EL (cell line): ENCODE measurements at regions not wholly inside any gene's neighbourhood (a gene's known extent, or its start where the extent isn't known, plus 50 kb on each side); places are given as distances from the start of the nearest gene placed in this dataset.
"Not testable (repeated sequence)": the region's sequence is repeated elsewhere in the genome, so short reads cannot be mapped to it uniquely, and the experiment has no call there.

Experiments used
- DNase-seq: peaks from one replicate; pipeline ENCODE4 v3.0.0-alpha.2; 2016

DNA sequence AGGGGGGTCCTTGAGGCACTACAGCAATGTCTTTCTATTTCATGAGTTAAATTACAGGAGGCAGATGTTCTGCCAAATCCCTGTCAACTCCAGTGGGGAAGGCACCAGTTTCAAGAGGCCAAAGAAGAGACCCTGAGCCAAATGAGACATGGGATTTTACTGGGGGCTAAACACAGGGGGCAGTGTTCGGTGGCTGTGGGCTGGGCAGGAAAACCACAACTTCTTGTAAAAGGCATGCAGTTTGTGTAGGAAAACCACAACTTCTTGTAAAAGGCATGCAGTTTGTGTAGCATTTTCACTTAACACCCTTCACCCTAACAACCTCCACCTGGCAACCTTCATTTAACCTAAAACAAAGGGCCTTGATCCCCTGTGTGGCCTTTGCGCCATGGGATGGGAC is 61.0 kb downstream of the POLR2M start:
- DNase-seq = no peak

GRCh38 chr15:57769266-57769665 is 62.8 kb downstream of the POLR2M start:
- DNase-seq = peak; percentile 89

DNA sequence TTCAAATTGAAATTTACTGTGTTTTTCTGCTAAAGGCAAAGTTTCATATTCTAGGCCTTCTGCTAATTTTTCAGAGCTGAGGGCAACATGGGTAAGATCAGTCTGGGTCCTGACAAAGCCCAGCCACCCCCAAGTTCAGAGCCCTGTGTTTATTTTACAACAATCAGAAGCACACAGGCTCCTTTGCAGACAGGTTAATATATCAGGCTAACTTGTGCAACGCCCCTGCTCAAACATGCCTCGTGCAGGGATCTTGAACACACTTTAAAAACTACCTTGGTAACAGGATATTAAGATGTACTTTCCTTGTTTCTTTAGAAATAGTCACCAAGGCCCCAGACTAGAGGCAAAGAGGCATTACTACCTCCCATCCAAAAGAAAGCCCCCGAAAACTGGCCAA is 64.0 kb downstream of the POLR2M start:
- no peak for DNase-seq

DNA sequence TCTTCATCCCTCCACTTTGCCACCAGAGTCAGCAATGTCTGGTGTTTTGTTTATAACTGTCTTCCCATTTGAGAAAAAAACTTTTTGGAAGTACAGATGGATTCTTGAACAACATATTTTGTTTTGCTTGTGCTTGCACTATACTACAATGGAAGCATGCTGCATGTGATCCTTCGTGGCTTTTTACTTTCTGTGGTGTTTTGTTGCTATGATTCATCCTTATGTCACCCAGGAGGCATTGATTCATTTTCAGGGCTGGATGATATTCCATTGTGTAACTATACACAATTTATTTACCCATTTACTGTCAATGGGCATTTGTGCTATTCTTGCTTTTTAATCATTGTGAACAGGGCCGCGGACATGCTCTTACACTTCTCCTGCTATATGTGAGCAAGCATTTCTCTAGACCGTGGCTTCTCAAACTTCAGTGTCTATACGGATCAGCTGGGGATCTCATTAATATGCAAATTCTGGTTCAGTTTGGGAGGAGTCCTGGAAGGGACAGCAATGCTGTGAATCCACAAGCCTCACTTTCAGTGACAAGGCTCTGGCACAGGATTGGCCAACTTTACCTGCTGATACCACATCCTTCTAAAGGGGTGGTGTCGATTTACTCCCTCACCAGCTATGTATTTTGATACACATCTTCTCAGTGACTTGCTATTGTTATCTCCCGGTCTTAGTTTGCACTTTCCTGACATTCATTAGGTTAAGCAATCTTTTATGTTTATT is 65.9 kb downstream of the POLR2M start:
- peak; percentile 58 for DNase-seq

DNA sequence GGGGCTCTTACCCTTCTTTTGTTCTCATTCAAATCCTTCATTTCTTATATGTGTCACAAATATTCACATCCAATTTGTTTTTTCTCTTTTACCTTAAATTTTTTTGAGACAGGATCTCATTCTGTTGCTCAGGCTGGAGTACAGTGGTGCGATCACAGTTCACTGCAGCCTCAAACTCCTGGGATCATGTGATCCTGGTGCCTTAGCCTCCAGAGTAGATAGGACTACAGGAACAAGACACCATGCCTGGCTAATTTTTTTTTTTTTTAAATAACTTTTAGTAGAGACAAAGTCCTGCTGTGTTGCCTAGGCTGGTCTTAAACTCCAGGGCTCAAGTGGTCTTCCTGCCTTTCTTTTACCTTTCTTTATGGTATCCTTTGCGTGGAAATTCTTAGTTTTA is 66.5 kb downstream of the POLR2M start:
- no peak for DNase-seq

DNA sequence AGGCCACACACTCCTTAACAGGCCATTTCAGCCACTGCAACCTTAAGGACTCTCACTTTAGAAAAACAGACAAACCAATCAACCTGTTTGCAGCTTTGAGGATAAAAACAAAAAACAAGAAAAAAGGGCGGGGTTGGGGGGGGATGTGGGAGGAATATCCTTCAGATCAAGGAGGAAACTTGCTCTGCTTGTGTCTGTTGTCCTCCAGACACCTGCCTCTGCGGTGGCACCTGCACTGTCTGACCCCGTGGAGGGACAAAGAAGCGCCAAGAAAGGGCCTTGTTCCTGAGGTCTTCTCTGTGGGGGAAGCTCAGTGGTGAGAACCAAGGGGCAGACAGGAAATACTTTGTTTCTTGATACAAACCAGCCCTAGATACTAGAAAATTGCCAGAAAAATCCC is 70.5 kb downstream of the POLR2M start:
- no peak for DNase-seq

- no peak for DNase-seq
Observed at GRCh38 chr15:57780471-57780870, 74.0 kb downstream of the POLR2M start.

DNA sequence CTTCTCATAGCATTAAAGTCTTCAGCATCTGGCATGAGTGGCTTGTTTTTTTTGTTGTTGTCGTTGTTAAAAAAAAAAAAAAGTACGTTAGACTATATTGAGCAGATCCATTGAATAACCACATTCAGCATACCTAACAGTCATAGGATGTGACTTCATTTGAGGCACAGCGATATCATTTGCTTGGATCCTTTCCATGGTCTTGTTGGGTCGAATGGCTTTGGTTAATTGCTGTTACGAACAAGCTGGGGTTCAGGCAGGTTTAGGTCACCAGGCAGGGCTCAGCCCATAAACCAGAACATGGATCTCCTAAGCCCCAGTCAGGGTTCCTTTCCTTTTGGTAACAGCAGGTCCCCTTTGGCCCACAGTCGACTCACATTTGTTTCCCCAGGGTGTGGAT is 76.2 kb downstream of the POLR2M start:
- peak; percentile 77 for DNase-seq

- DNase-seq = peak; percentile 98
Observed at GRCh38 chr15:57784081-57784511, 77.6 kb downstream of the POLR2M start.

- no peak for DNase-seq
Observed at GRCh38 chr15:57785039-57785438, 78.5 kb downstream of the POLR2M start.

DNA sequence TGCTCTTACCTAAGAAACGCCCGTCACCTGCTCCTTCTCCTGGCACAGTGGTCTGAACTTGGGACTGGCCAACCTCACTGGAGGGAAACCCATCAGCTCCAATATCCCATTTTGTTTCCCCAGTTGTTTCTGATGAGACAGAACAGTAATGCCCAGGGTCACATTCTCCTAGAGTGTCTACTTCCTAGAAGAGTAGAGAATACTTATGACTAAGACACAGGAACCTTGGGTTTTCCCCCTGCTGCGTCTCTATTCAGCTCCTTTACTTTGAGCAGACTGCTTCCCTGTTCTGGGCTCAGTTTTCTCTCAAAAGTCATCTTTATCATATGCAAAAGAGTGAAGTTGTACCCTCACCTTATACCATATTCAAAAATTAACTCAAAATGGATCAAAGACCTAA is 79.4 kb downstream of the POLR2M start:
- peak; percentile 11 for DNase-seq

- peak; percentile 14 for DNase-seq
Observed at GRCh38 chr15:57789225-57789624, 82.7 kb downstream of the POLR2M start.

DNA sequence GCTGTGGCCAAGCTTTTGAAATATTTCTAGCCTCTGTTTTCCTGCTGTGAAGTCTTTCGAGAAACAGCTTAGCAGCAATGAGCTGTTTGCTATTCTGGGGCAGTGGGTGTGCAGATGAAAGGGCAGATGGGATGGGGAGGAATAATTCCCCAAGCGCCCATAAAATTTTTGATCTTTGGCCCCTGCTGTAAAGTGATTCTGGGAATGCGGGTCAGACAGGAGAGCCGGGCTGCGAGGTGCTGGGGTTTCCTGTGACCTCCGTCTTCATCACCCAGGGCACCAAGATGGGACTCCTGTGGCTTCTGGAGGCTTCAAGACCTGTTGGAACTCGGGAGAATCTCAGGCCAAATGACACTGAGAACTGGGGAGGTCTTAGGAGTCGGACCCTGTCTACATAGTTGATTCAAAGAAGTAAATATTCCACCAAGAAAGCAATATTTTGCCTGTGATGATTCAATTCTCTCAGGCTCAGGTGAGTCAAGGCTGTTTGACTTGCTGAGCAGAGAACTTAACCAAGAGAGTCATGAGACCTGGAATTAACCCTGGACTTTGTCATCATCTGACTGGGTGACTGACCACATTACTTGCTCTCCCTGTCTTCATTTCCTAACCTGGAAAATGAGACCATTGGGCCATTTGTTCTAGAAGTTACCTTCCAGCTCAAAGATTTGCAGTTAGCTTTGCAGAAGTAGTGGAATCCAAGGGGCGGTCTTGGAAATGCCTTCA is 86.4 kb downstream of the POLR2M start:
- no peak for DNase-seq

DNA sequence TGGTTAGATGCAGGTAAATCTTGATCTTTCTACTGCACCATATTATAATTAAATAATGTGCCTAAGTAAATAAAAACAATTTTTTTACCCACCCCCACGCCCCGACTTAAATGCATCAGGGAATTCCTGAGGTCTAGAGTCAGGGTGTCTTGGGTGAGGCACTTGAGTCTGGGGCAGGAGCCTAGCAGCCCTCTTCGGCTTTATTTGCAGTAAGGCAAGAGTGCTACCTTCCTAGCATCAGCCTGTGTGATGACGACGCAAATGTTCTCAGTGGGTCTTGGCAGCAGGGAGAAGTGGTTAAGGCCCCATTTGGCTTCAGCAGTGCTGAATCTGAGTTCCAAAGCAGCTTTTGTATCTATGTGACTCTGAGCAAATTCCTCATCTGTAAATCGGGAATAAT is 88.7 kb downstream of the POLR2M start:
- no peak for DNase-seq

DNA sequence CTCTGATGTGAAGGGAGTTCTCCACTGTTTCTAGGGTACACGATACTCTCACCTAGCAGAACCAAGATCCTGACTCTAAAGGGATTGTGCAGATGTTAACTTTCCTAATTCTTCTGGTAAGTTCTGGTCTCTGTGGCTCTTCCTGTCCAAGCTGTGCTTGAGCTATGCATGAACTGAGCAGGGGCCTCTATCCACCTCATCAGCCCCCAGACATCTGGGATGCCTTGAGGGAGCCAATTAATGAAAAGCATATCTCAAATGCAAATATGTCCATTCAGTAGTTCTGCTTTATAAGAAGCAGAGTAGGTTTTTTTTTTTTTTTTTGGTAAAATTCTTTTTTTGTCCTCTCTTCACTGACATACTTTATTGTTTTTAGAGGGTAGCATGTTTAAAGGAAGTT is 89.6 kb downstream of the POLR2M start:
- DNase-seq = no peak

DNA sequence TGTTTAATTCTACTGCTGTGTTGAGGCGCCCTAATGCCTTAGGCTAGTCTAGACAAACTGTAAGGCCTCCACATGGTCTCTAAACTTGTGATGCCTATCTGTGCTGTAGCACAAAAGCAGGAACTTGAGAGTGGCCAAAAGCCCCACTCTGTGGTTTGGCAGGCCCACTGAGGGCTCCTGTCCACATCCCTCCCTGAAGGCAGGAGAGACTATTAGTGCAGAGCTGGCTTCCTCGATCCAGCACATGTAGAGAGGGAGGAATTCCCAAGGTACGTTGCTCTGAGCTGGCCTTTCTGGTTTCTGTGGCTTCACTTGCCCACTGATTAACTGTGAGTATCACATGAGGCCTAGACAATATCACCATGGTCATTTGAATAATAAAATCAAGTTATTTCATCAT is 90.6 kb downstream of the POLR2M start:
- DNase-seq = no peak

DNA sequence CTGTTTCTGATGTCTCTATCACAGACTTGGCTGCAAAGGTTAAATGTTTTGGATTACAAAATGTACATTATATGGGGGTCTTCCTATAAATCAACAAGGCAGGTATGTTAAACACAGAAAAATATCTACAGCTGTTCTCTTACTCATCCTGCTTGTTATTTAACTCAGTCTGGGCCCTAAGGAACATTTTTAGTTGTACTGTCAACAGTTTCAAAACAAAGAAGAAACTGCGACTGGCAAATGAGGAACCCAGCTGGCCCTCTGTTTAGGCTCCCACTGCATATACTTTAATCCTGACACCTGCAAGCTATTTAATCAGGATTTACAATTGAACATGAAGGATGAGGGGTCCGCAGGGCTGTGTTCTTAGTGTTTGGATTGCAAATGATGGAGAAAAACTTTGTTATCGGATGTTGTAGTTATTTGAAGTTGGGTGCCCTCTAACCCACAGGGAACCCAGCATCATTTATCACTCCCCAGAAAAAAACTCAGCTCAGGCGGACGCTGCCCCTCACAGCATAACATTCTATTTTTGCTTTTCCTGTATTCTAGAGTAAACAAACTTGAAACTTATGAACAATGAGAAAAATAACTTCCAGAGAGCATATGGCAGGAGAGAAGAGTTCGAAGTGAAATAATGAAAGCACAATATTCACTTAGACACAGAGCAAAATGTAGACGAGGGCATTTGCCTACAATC is 91.2 kb downstream of the POLR2M start:
- DNase-seq = no peak

DNA sequence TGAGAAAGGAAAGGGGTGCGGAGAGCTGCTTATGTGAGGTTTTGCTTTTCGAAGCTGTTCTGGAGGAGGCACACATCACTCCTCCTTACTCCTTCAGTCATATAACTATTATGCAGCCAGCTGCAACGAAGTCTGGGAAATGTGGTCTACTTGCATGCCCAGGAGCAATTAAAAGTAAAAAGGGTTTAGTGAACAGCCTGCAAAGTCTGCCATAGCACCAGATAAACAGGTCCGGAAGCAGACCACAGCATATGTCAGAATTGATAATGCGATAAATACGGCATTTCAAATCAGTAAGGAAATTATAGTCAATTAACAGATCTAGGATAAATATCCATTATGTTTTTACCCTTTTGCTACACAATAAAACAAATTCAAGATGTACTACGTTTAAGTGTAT is 99.5 kb downstream of the POLR2M start:
- DNase-seq = no peak

DNA sequence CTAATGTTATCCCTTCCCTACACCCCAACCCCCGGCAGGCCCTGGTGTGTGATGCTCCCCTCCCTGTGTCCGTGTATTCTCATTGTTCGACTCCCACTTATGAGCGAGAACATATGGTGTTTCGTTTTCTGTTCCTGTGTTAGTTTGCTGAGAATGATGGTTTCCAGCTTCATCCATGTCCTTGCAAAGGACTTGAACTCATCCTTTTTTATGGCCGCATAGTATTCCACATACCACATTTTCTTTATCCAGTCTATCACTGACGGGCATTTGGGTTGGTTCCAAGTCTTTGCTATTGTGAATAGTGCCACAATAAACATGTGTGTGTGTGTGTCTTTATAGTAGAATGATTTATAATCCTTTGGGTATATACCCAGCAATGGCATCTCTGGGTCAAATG is 102.8 kb downstream of the POLR2M start:
- not testable (repeated sequence) for DNase-seq

GRCh38 chr15:57816599-57816998 is 110.1 kb downstream of the POLR2M start:
- DNase-seq = no peak

- peak; percentile 7 for DNase-seq
Observed at GRCh38 chr15:57819646-57820045, 113.1 kb downstream of the POLR2M start.

- peak; percentile 75 for DNase-seq
Observed at GRCh38 chr15:57820119-57820518, 113.6 kb downstream of the POLR2M start.

DNA sequence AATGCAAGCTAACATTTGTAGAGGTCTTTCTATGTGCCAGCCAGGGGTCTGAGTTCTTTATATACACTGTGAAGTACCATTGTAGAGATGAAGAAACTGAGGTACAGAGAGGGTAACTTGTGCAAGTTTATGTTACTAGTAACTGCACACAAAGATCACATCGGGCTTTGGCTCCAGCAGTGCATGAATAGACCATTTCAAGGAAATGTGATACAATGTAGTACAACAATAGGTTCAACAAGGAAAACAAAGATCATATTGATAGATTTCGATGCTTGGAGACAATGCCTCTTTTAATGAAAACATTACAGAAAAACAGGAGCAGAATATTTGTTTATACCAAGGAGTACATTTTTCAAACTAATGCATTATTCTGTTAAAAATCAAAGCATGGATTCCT is 115.3 kb downstream of the POLR2M start:
- DNase-seq = no peak

GRCh38 chr15:57823325-57823882 is 116.9 kb downstream of the POLR2M start:
- no peak for DNase-seq
